ENCODE measurements at regions not wholly inside any gene's neighbourhood (a gene's known extent, or its start where the extent isn't known, plus 50 kb on each side); places are given as distances from the start of the nearest gene placed in this dataset.

DNA sequence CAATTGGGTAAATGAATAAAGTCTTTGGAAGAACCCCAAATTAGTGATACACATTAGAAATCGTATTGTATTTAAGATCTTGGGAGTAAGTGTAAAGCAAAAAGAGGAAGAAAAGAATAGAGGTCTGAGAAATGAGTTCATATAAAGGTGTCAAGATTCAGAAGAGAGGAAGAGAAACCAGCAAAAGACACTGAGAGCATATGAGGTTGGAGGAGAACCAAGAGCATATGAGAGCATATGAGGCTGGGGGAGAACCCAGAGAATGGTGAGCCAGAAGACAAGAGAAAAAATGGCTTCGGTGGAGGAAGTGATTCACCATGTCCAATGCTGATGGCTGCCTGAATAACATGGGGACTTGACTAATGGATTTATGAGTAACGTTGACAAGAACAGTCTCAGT lies 620.1 kb upstream of the GCFC2 start:
- no peaks in the 10 kb centered on the region for H3K9me3 ChIP-seq
- no peaks in the 10 kb centered on the region for H3K4me1 ChIP-seq
- intact Hi-C loops (cut with DNase I), result no loop called here
- H3K27ac ChIP-seq, result no peak overlapping the region
- H3K27me3 ChIP-seq, result no peaks in the 10 kb centered on the region
- 82 to 84% methylated on average over 3 of the region's 3 CpGs for WGBS, 2 donors
- no peak overlapping the region for H3K4me3 ChIP-seq (replicated peaks in 1 of 3)
- DNase-seq, result no peak
- TF ChIP-seq, protein P1, sequence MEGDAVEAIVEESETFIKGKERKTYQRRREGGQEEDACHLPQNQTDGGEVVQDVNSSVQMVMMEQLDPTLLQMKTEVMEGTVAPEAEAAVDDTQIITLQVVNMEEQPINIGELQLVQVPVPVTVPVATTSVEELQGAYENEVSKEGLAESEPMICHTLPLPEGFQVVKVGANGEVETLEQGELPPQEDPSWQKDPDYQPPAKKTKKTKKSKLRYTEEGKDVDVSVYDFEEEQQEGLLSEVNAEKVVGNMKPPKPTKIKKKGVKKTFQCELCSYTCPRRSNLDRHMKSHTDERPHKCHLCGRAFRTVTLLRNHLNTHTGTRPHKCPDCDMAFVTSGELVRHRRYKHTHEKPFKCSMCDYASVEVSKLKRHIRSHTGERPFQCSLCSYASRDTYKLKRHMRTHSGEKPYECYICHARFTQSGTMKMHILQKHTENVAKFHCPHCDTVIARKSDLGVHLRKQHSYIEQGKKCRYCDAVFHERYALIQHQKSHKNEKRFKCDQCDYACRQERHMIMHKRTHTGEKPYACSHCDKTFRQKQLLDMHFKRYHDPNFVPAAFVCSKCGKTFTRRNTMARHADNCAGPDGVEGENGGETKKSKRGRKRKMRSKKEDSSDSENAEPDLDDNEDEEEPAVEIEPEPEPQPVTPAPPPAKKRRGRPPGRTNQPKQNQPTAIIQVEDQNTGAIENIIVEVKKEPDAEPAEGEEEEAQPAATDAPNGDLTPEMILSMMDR (IDR thresholded peaks at IDR 0.05), result no peak
- no peak for TF ChIP-seq POLR2A (IDR thresholded peaks at IDR 0.05)
- no peaks in the 10 kb centered on the region for H3K36me3 ChIP-seq

DNA sequence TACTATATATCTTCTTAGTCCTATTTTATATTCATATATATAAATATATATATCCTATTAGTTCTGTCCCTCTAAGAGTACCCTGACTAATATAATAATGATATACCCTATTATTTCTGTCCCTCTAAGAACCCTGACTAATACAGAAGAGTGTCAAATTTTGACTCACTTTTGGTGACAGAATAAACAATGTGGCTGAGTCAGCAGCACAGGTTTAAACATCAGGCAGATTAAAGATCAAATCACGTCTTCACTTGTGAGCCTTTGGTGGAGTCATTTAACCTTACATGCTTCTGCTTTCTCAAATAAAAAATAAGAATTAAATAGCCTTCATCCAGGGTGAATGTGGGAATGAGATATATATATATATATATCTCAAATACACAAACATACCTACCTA lies 615.9 kb upstream of the GCFC2 start:
- Histone ChIP-seq H3K9me3 (no peaks in the 10 kb centered on the region), H3K27ac (no peak overlapping the region), H3K4me1 (no peaks in the 10 kb centered on the region), H3K4me3 (replicated peaks in 1 of 3) (no peak overlapping the region), H3K27me3 (no peaks in the 10 kb centered on the region), H3K36me3 (no peaks in the 10 kb centered on the region)
- no peak for TF ChIP-seq POLR2A (IDR thresholded peaks at IDR 0.05)
- TF ChIP-seq, protein P1 (IDR thresholded peaks at IDR 0.05), result no peak
- no peak for DNase-seq
- 69 to 79% methylated on average over 1 of the region's 1 CpG for WGBS, 2 donors
- intact Hi-C loops (cut with DNase I), result no loop called here

DNA sequence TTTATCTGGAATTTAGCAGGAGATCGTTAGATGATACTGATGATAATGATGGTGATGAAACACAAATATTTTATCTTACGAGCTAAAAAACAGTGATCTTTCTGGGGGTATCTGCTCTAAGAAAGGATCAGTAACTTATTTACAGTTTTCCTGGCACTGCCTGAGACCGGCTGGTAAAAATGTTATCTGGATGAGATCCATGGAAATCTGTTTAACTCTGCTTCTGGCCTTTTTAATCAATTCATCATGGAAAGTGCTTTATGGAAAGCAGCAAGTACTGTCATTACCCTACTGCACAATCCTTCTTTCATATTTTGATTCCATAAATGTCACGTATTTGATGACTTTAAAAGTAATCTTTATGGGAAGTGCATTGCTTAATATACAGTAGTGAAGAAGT lies 612.7 kb upstream of the GCFC2 start:
- Histone ChIP-seq H3K27me3 (no peaks in the 10 kb centered on the region), H3K36me3 (no peaks in the 10 kb centered on the region), H3K27ac (no peak overlapping the region), H3K4me3 (replicated peaks in 1 of 3) (no peak overlapping the region), H3K9me3 (no peaks in the 10 kb centered on the region), H3K4me1 (no peaks in the 10 kb centered on the region)
- DNase-seq, result no peak
- TF ChIP-seq POLR2A (IDR thresholded peaks at IDR 0.05), result no peak
- TF ChIP-seq, protein P1 (IDR thresholded peaks at IDR 0.05), result no peak
- WGBS, 2 donors, result 81 to 87% methylated on average over 4 of the region's 4 CpGs
- intact Hi-C loops (cut with DNase I), result no loop called here

DNA sequence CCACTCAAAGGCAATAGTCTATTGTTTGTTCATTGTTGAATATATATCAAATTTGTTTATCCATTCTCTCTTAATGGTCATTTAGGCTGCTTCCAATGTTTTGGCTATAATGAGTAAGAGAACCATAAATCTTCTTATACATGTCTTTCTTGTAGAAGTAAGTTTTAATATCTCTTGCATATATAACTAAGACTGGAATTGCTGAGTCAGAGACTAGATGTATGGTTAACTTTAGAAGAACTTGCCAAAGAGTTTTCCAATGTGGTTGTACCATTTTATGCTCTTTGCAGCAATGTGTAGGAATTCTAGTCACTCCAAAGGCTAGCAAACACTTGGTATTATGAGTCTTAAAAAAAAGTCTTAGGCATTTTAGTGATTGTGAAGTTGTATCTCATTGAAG lies 610.0 kb upstream of the GCFC2 start:
- H3K4me1 ChIP-seq, result no peaks in the 10 kb centered on the region
- H3K36me3 ChIP-seq, result no peaks in the 10 kb centered on the region
- DNase-seq, result no peak
- no peak overlapping the region for H3K4me3 ChIP-seq (replicated peaks in 1 of 3)
- no peak overlapping the region for H3K27ac ChIP-seq
- no peaks in the 10 kb centered on the region for H3K27me3 ChIP-seq
- intact Hi-C loops (cut with DNase I), result no loop called here
- H3K9me3 ChIP-seq, result no peaks in the 10 kb centered on the region
- TF ChIP-seq POLR2A (IDR thresholded peaks at IDR 0.05), result no peak
- TF ChIP-seq, protein P1 (IDR thresholded peaks at IDR 0.05), result no peak

DNA sequence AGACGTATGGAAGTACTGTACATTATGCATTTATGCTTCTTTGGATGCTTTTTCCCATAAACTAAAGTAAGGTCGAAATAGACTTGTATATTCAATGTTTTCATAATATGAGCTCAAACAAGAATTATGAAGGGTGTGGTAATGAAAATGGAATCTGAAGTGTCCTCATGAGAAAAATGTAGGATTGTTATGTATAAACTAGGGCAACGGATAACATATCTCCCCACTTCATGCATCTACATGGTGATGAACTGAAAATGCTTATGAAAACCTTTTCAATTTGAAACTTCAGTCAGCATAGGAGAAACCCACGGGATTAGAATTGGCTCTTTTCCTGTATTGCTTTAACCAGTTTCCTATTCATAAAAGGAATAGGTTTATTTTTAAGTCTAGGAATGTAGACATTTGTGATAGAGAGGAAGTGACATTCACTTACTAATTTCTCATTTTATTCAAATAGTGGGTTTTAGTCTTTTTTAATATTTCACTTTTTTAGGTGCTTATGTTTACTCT lies 608.2 kb upstream of the GCFC2 start:
- TF ChIP-seq, protein P1 (IDR thresholded peaks at IDR 0.05), result no peak
- no peak for TF ChIP-seq POLR2A (IDR thresholded peaks at IDR 0.05)
- Histone ChIP-seq H3K27ac (no peak overlapping the region), H3K4me1 (no peaks in the 10 kb centered on the region), H3K36me3 (no peaks in the 10 kb centered on the region), H3K4me3 (replicated peaks in 1 of 3) (no peak overlapping the region), H3K9me3 (no peaks in the 10 kb centered on the region), H3K27me3 (no peaks in the 10 kb centered on the region)
- DNase-seq, result no peak
- intact Hi-C loops (cut with DNase I), result no loop called here
- WGBS, 2 donors, result 65 to 74% methylated on average over 4 of the region's 4 CpGs
